Skeletal muscle cell (primary cell): ENCODE measurements at regions not wholly inside any gene's neighbourhood (a gene's known extent, or its start where the extent isn't known, plus 50 kb on each side); places are given as distances from the start of the nearest gene placed in this dataset.

Experiments used
- DNase-seq: peaks from one replicate; pipeline ENCODE4 v3.0.0-alpha.2; 2010; ENCODE audit warnings: low read depth
- H3K4me3 ChIP-seq: 2 replicates; pipeline ENCODE4 v1.5.1; 2011; ENCODE audit warnings: low read depth, mild to moderate bottlenecking, control low read depth, low read length, moderate library complexity

GRCh38 chr2:40558761-40559160 lies 106.9 kb upstream of the SLC8A1 start:
- no peak overlapping the region for H3K4me3 ChIP-seq
- DNase-seq, result no peak

DNA sequence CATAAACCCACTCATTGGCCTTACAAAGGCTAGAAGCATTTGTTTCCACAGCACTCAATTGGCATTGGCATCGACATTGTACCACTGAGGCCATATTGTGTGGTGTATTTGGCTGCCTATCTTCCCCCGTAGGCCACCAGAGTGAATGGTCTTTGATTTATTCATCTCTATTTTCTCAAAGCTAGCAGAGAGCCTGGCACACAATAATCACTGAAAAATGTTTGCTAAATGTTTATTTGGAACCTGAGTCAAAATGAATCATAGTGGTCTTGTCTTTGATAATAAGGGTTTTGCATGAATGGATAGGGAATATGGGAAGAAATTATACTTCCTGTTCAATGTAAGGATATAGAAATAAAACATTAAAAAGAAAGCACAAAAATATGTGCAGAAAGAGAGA lies 107.3 kb upstream of the SLC8A1 start:
- DNase-seq, result no peak
- H3K4me3 ChIP-seq, result no peak overlapping the region

DNA sequence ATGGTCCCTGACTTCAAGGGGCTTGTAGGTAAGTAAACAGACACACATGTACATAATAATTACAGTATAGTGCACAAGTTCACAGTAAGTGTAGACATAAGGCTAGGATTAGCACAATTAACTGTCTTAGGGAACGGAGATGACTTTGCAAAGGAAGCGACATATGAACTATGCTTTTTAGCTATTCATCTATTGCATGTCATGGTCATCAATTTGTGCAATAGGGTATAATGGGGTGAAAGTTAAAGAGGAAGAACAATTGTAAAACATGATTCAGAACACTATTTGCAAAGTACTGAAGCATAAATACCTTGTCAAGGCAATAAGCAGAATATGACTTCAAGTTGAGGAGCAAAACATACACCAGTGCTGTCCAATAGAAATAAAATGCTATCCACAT lies 112.3 kb upstream of the SLC8A1 start:
- no peak overlapping the region for H3K4me3 ChIP-seq
- DNase-seq, result no peak

GRCh38 chr2:40579247-40579646 lies 127.4 kb upstream of the SLC8A1 start:
- no peak for DNase-seq
- H3K4me3 ChIP-seq, result no peak overlapping the region

DNA sequence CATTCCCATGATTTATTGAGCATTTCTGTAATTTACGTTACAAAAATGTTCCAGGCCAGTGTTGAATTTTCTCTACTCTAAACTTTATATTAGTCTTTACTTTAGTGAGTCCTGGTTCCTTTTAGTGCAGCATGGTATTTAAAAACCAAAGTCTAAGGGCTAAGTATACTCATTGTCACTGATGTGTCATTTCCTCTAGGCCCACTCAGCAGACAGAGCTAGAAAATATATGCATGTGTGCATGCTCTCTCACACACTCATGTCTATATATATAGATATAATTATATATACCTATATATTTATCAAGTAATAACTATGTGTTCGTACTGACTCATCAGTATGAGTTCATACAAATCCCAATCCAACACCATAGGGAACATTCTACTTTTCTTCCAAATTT lies 132.5 kb upstream of the SLC8A1 start:
- no peak overlapping the region for H3K4me3 ChIP-seq
- DNase-seq, result peak; percentile 18

DNA sequence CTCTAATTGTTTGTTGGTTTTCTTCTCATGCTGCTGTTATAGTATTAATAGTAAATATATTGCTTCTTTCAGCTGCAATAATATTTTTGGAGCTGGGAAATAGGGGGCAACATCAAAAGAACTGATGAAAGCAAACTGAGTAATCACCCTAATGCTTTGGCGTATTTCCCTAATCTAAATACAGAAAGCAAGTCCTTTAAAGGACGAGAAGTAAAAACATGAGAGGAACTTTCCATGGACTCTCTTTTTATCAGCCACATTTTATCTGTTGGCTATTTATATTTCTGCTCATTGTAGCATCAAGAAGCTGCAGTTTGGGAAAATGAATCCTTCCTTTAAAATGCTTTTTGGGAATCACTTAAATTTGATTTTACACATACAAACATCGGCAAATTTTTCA lies 139.9 kb upstream of the SLC8A1 start:
- H3K4me3 ChIP-seq, result no peak overlapping the region

GRCh38 chr2:40592218-40592617 lies 140.3 kb upstream of the SLC8A1 start:
- no peak for DNase-seq
- H3K4me3 ChIP-seq, result no peak overlapping the region

More for the DNA sequence above, 139.9 kb upstream of the SLC8A1 start:
- DNase-seq, result no peak

DNA sequence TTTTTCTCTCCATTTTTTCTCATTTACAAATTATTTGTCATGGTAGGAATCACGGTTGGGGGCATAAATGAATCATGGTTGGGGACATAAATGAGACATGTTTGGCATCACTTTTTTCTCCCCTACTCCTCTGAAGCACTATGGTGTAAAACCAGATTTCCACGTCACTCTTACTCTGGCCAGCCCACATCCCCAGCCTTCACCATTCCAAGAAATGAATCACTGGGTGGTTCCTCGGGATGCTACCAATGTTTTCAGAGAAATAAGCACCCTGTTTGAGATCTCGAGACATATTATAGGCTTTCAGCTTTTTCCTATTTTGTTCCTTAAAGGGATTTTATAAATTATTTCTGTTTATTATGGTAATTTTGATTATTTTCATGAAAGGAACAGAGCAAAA lies 155.0 kb upstream of the SLC8A1 start:
- no peak overlapping the region for H3K4me3 ChIP-seq
- DNase-seq, result no peak

- no peak overlapping the region for H3K4me3 ChIP-seq
- no peak for DNase-seq
Measured at GRCh38 chr2:40611196-40611595, 159.3 kb upstream of the SLC8A1 start.

- H3K4me3 ChIP-seq, result no peak overlapping the region
- DNase-seq, result peak; percentile 55
Measured at GRCh38 chr2:40625849-40626248, 174.0 kb upstream of the SLC8A1 start.

- no peak overlapping the region for H3K4me3 ChIP-seq
- DNase-seq, result no peak
Measured at GRCh38 chr2:40628556-40628955, 176.7 kb upstream of the SLC8A1 start.

DNA sequence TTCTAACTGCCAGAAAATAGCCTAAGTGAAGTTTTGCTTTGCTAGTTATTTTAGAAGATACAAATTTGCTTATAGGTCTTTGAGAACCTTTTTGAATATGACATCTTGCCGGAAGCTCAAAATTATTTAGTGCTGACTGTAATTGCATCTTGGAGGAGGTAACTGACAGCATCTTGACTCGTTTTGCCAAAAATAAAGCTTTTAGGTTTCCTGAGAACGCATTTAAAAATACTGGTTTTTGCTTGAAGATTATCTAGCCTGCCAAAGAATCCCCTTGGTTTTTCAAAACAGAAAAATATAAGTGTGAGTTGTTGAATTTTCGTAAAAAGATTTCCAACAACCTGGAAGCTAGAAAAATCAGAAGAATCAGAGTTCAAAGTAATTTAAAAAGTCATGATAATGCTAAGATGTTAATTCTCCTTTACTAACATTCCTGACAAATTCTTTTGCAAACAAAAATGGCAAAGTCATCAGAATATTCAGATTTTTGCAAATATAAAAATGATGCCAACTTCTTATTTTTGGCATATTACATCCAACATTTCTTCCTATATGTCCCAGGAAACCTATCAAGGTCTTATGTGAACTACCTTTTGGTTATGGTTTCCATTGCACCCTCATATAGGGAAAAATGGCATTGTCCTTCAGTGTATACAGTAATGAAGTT lies 178.0 kb upstream of the SLC8A1 start:
- H3K4me3 ChIP-seq, result no peak overlapping the region
- DNase-seq, result no peak

- no peak overlapping the region for H3K4me3 ChIP-seq
- DNase-seq, result peak; percentile 10
Measured at GRCh38 chr2:40639320-40639719, 187.4 kb upstream of the SLC8A1 start.

DNA sequence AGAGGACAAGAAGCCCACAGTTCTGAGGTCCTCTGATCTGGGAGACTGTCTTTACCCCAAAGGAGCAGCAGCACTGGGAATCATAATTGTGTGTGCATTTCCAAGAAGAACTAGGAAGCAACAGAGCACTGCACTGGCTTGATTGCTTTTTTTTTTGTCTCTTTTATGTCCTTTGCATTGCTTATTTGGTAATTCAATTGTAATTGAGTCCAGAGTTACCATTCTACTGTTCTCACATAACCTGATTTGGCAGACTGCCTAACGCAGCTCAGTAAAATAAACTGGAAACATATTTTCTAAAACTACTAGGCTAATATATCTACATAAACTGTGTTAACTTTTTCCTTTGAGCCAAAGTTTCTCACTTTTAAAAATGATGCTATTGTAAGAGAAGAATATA lies 190.3 kb upstream of the SLC8A1 start:
- DNase-seq, result no peak
- H3K4me3 ChIP-seq, result no peak overlapping the region

- no peak overlapping the region for H3K4me3 ChIP-seq
Measured at GRCh38 chr2:40642726-40643125, 190.8 kb upstream of the SLC8A1 start.

DNA sequence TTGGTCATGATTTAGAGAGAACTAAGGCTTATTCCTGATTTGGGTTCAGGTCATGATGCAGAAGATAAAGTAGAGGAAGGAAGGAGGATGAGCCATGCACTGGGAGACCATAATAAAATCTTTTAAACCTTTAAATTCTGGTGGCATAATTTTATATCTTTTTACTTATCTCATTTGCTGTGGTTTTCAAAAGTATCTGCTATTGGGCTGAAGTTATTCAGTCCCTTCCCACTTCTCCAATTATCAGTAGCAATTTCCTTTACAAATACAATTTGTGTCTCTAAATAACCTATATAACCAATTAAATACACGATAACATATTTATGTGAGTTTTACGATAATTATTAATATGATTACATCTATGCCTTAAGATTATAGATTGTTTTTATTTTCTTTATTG lies 194.8 kb upstream of the SLC8A1 start:
- DNase-seq, result no peak

More at GRCh38 chr2:40642726-40643125, 190.8 kb upstream of the SLC8A1 start:
- DNase-seq, result no peak

DNA sequence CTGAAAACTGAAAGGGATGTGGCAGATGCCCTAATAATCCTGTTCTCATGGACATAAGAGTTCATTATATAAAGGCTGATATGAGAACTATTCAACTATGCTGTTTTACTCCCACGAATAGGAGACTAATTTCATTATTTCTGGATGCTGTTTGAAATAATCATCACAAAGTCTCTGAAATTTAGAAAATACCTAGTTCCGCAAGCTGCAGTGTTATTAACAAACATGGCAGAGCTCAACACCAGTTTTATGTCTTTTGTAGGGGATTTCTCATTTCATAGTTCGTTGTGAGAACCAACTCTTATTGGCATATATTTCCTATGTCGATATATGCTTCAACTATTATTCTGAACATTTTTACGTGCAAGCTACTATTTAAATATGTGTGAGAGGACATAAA lies 200.3 kb upstream of the SLC8A1 start:
- H3K4me3 ChIP-seq, result no peak overlapping the region
- no peak for DNase-seq

More for the DNA sequence above, 194.8 kb upstream of the SLC8A1 start:
- H3K4me3 ChIP-seq, result no peak overlapping the region

DNA sequence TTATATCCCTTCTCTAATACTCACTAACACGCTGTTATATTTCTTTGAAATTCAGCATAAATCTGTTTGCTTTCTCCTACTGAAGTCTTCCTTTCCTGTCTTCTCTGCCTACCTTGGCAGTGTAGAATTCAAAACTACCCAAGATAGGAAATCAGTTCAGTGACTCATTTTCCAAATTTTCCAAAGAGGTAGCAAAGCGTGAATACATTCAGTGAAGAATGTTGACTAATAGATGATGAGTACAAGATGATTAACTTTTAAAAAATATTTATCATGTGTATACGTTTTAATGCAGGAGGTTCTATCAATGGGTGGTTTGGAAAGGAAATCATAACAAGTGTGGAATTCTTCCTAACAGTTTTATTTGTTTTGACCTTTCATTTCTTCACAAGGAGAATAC lies 201.9 kb upstream of the SLC8A1 start:
- no peak for DNase-seq
- no peak overlapping the region for H3K4me3 ChIP-seq

DNA sequence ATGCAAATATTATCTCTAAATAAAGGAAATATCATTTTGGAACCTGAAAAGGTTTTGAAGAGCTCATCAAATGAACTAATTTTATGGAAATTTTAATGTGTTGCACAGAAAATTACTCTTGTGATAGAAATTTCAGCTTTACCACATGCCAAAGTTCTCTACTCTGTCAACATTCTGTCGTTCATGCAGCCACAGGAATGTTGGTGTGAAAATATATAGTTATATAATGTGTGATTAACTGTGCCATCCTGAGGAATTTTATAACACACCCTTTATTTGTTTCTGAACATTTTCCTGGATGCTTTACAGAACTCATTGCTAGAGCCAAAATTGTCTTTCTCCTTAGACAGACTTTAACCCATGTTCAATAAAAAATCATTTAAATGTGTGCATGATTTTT lies 202.5 kb upstream of the SLC8A1 start:
- no peak overlapping the region for H3K4me3 ChIP-seq
- DNase-seq, result no peak

GRCh38 chr2:40658941-40659340 lies 207.1 kb upstream of the SLC8A1 start:
- no peak for DNase-seq

DNA sequence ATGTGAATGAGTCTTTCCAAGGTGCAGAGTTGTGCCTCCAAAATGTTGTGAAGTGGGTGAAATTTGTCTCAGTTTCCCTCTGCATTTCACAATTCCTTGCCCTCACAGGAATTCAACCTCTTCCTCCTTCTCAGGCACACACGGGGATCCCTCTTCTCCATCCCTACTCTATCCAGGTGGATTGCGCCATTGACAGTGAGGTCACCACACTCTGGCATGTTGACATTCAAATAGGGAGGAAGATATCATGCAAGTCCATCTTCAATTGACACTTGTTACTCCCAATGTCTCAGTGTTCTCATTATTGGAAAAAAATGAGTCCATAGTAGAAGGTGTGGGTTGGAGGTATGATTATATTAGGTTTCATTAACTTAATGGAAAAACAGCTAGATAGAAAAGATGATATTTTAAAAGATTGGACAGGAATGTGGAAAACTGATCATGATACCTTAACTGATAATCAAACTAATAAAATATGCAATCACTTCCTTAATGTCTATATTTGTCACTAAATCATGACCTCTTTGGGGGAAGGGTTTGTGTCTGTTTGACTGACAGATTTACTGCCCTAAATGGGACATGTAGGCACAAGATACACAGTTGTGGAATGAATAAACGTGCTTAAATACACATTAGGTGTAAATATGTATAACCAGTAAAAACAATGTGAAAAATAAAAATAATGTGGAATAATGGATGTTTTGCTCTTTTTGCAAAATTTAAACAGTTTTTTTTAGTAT lies 213.8 kb upstream of the SLC8A1 start:
- no peak for DNase-seq

More at GRCh38 chr2:40658941-40659340, 207.1 kb upstream of the SLC8A1 start:
- H3K4me3 ChIP-seq, result no peak overlapping the region

More for the DNA sequence above, 213.8 kb upstream of the SLC8A1 start:
- H3K4me3 ChIP-seq, result no peak overlapping the region
